GM21529 (cell line): ENCODE measurements at regions not wholly inside any gene's neighbourhood (a gene's known extent, or its start where the extent isn't known, plus 50 kb on each side); places are given as distances from the start of the nearest gene placed in this dataset.
"Not testable (repeated sequence)": the region's sequence is repeated elsewhere in the genome, so short reads cannot be mapped to it uniquely, and the experiment has no call there.

Experiments used
- ATAC-seq: cut with Tn5 transposase; IDR thresholded peaks from one replicate; pipeline ENCODE4 v1.9.1; 2021; ENCODE audit not compliant: unreplicated experiment

GRCh38 chr3:80994085-80994665 is 767.3 kb downstream of the GBE1 start:
- no peak for ATAC-seq

GRCh38 chr3:80993241-80993945 is 768.1 kb downstream of the GBE1 start:
- no peak for ATAC-seq

GRCh38 chr3:80983753-80984152 is 777.7 kb downstream of the GBE1 start:
- ATAC-seq = no peak

GRCh38 chr3:80978216-80978969 is 783.1 kb downstream of the GBE1 start:
- no peak for ATAC-seq

DNA sequence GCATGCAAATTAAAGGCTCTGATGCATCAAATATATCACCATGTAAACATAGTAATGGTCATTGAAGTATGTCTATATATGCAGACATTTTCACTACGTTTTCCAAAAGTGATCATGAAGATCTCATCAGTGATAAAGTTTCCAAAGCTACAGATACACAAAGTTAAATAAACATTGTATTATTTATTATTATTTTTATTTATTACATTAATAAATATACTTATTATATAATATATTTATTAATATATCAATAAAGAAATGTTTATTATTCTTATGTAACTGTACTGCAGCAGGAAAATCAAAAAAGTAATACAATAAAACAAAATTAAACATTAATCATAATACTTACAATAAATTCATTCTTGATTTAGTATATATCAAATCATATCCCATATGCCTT is 791.2 kb downstream of the GBE1 start:
- ATAC-seq = no peak

DNA sequence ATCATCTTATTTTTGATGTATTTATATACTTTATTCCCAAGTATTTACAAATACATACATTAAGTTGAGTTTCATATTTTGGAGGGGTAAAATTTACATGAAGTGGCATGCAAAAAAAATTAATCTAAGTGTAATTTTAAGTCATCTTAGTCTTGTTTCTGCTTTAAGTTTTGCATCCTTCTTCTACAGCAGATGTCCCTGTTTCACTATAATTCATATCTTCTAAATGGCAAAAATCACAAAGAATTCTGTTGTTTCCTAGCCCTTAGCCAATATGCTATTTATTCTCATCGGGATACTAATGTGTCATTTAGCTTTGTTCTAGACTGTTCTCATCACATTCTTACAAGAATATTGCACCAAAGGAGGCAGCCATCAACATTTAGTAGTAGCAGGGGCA is 831.9 kb downstream of the GBE1 start:
- ATAC-seq = no peak

DNA sequence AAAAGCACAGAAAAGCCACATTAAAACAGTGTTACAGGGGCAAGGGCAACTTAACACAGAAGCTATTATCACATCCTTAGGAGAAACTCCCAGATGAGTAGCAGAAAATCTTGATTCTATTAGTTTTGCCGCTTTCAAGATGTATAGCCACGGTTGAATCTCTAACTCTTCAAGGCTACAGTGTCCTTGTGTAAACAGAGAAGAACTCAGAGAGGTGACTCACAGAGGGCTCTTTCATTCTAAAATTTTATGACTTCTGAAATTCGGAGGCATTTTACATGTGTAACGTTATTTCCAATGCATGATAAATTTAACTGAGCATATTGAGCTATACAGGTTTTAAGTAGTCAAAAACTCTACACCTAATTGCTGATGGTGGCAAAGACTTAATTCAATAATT is 846.6 kb downstream of the GBE1 start:
- ATAC-seq = no peak

GRCh38 chr3:80898211-80898610 is 863.2 kb downstream of the GBE1 start:
- no peak for ATAC-seq

- not testable (repeated sequence) for ATAC-seq
Observed at GRCh38 chr3:80897005-80897404, 864.4 kb downstream of the GBE1 start.

GRCh38 chr3:80890571-80890970 is 870.9 kb downstream of the GBE1 start:
- no peak for ATAC-seq

- no peak for ATAC-seq
Observed at GRCh38 chr3:80889535-80889934, 871.9 kb downstream of the GBE1 start.

GRCh38 chr3:80870476-80871041 is 890.9 kb downstream of the GBE1 start:
- no peak for ATAC-seq

DNA sequence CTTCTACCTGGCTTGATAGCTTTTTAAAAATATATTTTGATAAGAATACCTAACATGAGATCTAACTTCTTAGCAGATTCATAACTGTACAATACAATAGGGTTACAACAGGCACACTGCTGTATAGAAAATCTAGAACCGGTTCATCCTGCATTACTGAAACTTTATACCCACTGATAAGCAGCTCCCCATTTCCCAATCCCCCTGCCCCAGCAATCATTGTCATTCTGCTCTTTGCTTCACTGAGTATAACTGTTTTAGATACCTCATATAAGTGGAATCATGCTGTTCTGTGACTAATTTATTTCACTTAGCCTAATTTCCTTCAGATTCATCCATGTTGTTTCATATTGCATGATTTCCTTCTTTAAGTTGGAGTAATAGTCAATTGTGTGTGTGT is 906.0 kb downstream of the GBE1 start:
- ATAC-seq = no peak

GRCh38 chr3:80836395-80836794 is 925.0 kb downstream of the GBE1 start:
- no peak for ATAC-seq

DNA sequence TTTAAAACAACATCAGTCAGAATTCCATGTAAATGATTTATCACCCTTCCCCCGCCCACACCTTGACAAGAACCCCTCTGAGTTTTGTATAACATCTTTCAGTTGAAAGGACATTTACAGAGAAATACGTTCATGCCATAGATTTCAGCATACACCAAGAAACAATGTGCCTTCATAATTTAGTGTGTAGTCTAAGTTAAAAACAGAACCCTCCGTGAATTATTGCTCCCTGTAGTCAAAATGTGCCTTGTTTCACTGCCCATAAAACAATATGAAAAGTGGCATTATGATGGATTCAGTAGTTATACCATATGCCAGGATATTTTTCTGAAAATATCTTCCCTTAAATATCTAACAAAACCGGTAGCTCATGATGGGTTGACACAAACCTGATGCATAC is 953.9 kb downstream of the GBE1 start:
- ATAC-seq = no peak

DNA sequence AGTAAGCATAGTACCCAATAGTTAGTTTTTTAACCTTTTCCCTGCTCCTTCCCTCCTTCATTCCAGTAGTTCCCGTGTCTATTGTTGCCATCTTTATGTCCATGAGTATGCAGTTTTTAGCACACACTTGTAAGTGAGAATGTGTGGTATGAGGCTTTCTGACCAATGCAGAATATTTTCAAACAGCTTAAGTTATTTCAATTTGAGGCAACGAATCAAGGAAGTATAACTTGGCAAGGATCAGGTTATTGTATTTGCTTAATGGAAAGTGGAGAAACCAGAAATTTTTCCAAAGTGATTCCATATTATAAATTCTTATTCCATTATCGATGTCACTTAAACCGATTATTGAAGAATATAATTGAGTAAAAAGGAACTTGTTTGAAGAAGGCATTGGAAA is 954.8 kb downstream of the GBE1 start:
- no peak for ATAC-seq

GRCh38 chr3:80788914-80789313 is 972.5 kb downstream of the GBE1 start:
- no peak for ATAC-seq

DNA sequence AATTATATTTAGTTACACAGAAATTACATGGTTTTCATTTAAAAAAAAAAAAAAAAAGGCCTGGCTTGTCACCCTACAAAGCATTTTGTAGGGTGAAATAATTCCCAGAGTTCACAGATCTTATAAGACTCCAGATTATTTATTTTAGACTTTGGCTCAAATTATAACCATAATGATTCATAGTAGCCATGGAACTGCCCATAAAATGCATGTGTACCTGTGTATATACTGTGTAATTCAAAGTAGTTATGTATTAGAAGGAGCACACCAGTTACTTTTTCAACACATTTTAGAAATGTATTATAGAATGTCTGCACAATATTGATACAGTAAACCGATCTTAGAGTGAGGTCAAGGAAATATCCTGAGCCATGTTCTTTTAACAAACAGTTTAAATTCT is 975.6 kb downstream of the GBE1 start:
- no peak for ATAC-seq

DNA sequence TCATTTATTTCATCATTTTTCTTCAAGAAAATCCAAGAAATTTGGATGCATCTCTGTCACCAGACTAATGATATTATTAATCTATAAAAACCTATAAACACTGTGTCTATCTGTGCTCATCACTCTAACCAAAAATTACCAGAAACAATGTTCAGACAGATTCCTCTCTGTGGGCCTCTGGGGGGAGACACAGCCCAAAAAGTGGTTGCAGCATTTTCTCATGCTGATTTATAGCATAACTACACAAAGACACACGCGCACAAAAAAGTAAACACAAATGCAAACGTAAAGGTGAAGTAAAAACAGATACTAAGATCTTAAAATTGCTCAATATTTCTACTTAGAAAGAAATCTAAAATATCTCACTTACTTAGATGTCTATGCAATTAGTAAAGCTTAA is 976.0 kb downstream of the GBE1 start:
- ATAC-seq = no peak

- no peak for ATAC-seq
Observed at GRCh38 chr3:80771085-80771484, 990.4 kb downstream of the GBE1 start.

DNA sequence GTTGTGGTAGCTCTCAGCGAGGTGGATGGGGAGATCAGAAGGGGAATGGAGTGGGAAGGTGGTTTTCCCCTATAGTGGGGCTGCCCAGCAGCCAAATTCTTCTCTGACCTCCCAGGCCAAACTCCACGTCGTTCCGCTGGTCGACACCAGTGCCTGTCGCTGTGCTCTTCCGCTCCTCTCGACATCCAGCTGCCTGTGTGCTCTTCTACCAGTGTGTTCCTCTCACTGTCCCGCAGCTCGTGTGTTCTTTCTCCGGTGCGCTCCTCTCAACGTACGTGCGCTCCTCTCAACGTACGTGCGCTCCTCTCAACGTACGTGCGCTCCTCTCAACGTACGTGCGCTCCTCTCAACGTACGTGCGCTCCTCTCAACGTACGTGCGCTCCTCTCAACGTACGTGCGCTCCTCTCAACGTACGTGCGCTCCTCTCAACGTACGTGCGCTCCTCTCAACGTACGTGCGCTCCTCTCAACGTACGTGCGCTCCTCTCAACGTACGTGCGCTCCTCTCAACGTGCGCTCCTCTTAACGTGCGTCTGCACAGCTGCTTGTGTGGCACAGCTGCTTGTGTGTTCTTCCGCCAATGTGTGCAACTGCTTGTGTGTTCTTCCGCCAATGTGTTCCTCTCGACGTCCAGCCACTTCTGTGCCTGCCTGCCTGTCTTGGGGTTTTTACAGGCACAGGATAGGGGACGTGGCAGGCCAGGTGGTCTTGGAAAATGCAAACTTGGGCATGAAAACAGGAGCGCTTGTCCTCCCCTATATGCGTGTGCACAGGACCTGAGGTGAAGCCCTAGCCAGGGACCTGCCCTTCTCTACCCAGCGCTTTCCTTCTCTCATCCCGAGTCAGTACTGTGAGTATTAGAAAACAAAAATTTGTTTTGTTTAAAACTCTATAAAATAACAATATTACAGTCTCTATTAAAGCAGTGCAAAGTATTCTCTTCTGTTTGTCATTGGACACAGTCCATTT is 991.1 kb downstream of the GBE1 start:
- ATAC-seq = no peak
